ENCODE measurements at regions not wholly inside any gene's neighbourhood (a gene's known extent, or its start where the extent isn't known, plus 50 kb on each side); places are given as distances from the start of the nearest gene placed in this dataset.

GRCh38 chr5:67315082-67315989 is 118.7 kb upstream of the CD180 start:
- Histone ChIP-seq H3K27me3 (no peaks in the 10 kb centered on the region), H3K36me3 (no peaks in the 10 kb centered on the region), H3K9me3 (peaks cover 5% of the 10 kb centered on the region; the same call in 1 of the 2 replicates), H3K4me3 (no peak overlapping the region)
- peak; percentile 87 for DNase-seq

GRCh38 chr5:67311701-67312100 is 115.1 kb upstream of the CD180 start:
- no peak for DNase-seq
- no peaks in the 10 kb centered on the region for H3K36me3 ChIP-seq
- H3K27me3 ChIP-seq: no peaks in the 10 kb centered on the region
- H3K4me3 ChIP-seq: no peak overlapping the region
- peaks cover 16% of the 10 kb centered on the region; the same call in 1 of the 2 replicates for H3K9me3 ChIP-seq

GRCh38 chr5:67311208-67311607 is 114.6 kb upstream of the CD180 start:
- Histone ChIP-seq H3K36me3 (no peaks in the 10 kb centered on the region), H3K27me3 (no peaks in the 10 kb centered on the region), H3K4me3 (no peak overlapping the region), H3K9me3 (peaks cover 16% of the 10 kb centered on the region; the same call in 1 of the 2 replicates)
- no peak for DNase-seq

- Histone ChIP-seq H3K4me3 (no peak overlapping the region), H3K27me3 (no peaks in the 10 kb centered on the region), H3K9me3 (peaks cover 16% of the 10 kb centered on the region; the same call in 1 of the 2 replicates), H3K36me3 (no peaks in the 10 kb centered on the region)
- DNase-seq: no peak
Measured at GRCh38 chr5:67310740-67311139, 114.1 kb upstream of the CD180 start.

GRCh38 chr5:67310169-67310568 is 113.6 kb upstream of the CD180 start:
- DNase-seq: no peak
- no peaks in the 10 kb centered on the region for H3K36me3 ChIP-seq
- H3K4me3 ChIP-seq: no peak overlapping the region
- H3K9me3 ChIP-seq: peaks cover 16% of the 10 kb centered on the region; the same call in 1 of the 2 replicates
- no peaks in the 10 kb centered on the region for H3K27me3 ChIP-seq

GRCh38 chr5:67308988-67309688 is 112.5 kb upstream of the CD180 start:
- Histone ChIP-seq H3K36me3 (no peaks in the 10 kb centered on the region), H3K4me3 (no peak overlapping the region), H3K27me3 (no peaks in the 10 kb centered on the region), H3K9me3 (peaks cover 16% of the 10 kb centered on the region; the same call in 1 of the 2 replicates)
- no peak for DNase-seq

GRCh38 chr5:67306965-67307607 is 110.5 kb upstream of the CD180 start:
- H3K4me3 ChIP-seq: no peak overlapping the region
- H3K36me3 ChIP-seq: no peaks in the 10 kb centered on the region
- H3K9me3 ChIP-seq: peaks cover 16% of the 10 kb centered on the region; the same call in 1 of the 2 replicates
- DNase-seq: no peak
- H3K27me3 ChIP-seq: no peaks in the 10 kb centered on the region

GRCh38 chr5:67305913-67306710 is 109.5 kb upstream of the CD180 start:
- H3K4me3 ChIP-seq: no peak overlapping the region
- no peaks in the 10 kb centered on the region for H3K27me3 ChIP-seq
- peaks cover 12% of the 10 kb centered on the region; the same call in 1 of the 2 replicates for H3K9me3 ChIP-seq
- H3K36me3 ChIP-seq: no peaks in the 10 kb centered on the region
- peak; percentile 71 for DNase-seq

- H3K9me3 ChIP-seq: peaks cover 11% of the 10 kb centered on the region; the same call in 1 of the 2 replicates
- peak; percentile 22 for DNase-seq
- no peaks in the 10 kb centered on the region for H3K36me3 ChIP-seq
- no peak overlapping the region for H3K4me3 ChIP-seq
- no peaks in the 10 kb centered on the region for H3K27me3 ChIP-seq
Measured at GRCh38 chr5:67305401-67305800, 108.8 kb upstream of the CD180 start.

GRCh38 chr5:67303356-67303755 is 106.8 kb upstream of the CD180 start:
- no peaks in the 10 kb centered on the region for H3K27me3 ChIP-seq
- no peaks in the 10 kb centered on the region for H3K9me3 ChIP-seq

GRCh38 chr5:67301285-67301903 is 104.8 kb upstream of the CD180 start:
- DNase-seq: peak; percentile 82
- no peaks in the 10 kb centered on the region for H3K27me3 ChIP-seq
- no peak overlapping the region for H3K4me3 ChIP-seq
- H3K9me3 ChIP-seq: no peaks in the 10 kb centered on the region
- no peaks in the 10 kb centered on the region for H3K36me3 ChIP-seq

More at GRCh38 chr5:67303356-67303755, 106.8 kb upstream of the CD180 start:
- DNase-seq: peak; percentile 69
- Histone ChIP-seq H3K36me3 (no peaks in the 10 kb centered on the region), H3K4me3 (no peak overlapping the region)

GRCh38 chr5:67300326-67300725 is 103.7 kb upstream of the CD180 start:
- no peak for DNase-seq
- Histone ChIP-seq H3K27me3 (no peaks in the 10 kb centered on the region), H3K4me3 (no peak overlapping the region), H3K9me3 (no peaks in the 10 kb centered on the region), H3K36me3 (no peaks in the 10 kb centered on the region)

GRCh38 chr5:67299231-67299735 is 102.7 kb upstream of the CD180 start:
- no peak for DNase-seq
- no peak overlapping the region for H3K4me3 ChIP-seq
- H3K27me3 ChIP-seq: no peaks in the 10 kb centered on the region

GRCh38 chr5:67297802-67298532 is 101.4 kb upstream of the CD180 start:
- Histone ChIP-seq H3K9me3 (no peaks in the 10 kb centered on the region), H3K36me3 (no peaks in the 10 kb centered on the region), H3K27me3 (no peaks in the 10 kb centered on the region), H3K4me3 (no peak overlapping the region)
- no peak for DNase-seq

More at GRCh38 chr5:67299231-67299735, 102.7 kb upstream of the CD180 start:
- Histone ChIP-seq H3K9me3 (no peaks in the 10 kb centered on the region), H3K36me3 (no peaks in the 10 kb centered on the region)

- no peak for DNase-seq
- no peaks in the 10 kb centered on the region for H3K36me3 ChIP-seq
- no peaks in the 10 kb centered on the region for H3K9me3 ChIP-seq
- H3K4me3 ChIP-seq: no peak overlapping the region
- H3K27me3 ChIP-seq: no peaks in the 10 kb centered on the region
Measured at GRCh38 chr5:67297376-67297775, 100.8 kb upstream of the CD180 start.
